Stomach (tissue), 4 donors: ENCODE measurements at regions not wholly inside any gene's neighbourhood (a gene's known extent, or its start where the extent isn't known, plus 50 kb on each side); places are given as distances from the start of the nearest gene placed in this dataset.

Source experiments
- CTCF ChIP-seq, 7 experiments: fragments of 450-650 bp in 4 of 7; fragments of 200-600 bp in 3 of 7; sonication (generic) in 3 of 7; IDR thresholded peaks; one replicate each; pipeline ENCODE4 v1.5.1; 2016 to 2019; ENCODE audit warnings: antibody characterized with exemption in 7 of 7, control low read depth in 2 of 7, mild to moderate bottlenecking in 1 of 7
- EP300 ChIP-seq: sonication (generic); formaldehyde crosslinking; IDR thresholded peaks from one replicate; pipeline ENCODE4 v1.6.1; 2017; ENCODE audit warnings: antibody characterized with exemption

GRCh38 chr13:77470986-77471385 lies 64.5 kb upstream of the SCEL start:
- TF ChIP-seq CTCF (IDR thresholded peaks at IDR 0.05) (no peak), EP300 (no peak)
